ENCODE measurements at regions not wholly inside any gene's neighbourhood (a gene's known extent, or its start where the extent isn't known, plus 50 kb on each side); places are given as distances from the start of the nearest gene placed in this dataset.
"Not testable (repeated sequence)": the region's sequence is repeated elsewhere in the genome, so short reads cannot be mapped to it uniquely, and the experiment has no call there.

DNA sequence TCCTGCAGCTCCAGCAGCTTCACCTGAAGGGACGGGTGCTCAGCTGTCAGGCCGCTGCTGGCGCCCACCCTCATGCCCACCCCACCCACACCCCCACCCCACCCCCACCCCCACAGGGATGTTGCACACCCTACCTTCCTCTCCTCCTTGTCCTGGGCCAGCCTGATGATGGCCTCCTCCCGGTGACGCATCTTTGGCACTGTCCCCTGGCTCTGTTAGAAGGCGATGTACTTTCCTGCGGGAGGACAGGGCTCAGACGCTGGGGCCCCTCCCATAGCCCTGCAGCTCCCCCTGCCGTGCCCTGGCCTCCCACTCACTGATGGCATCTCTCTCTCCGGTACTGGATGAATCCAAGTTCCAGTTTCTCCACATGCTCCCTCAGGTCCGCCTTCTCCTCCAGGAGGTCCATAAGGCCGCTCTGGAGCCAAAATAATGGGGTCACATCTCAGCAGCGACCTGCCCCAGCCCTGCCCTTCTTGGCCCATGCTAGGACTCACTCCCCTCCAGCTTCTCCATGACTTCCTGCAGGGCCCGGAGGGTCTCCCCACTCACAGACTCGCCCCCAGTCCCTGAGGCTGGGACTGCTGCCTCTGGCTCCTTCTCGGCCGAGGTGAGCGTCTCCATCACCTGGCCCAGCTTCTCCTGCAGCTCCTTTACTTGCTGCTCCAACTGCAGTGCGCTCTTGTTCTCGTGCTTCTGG, 55.2 kb downstream of the GOLGA8B start:
- in situ Hi-C loops (cut with HindIII; ENCODE audit: low sequenced_read_pairs); DNase-seq (ENCODE audit: low spot score): not testable (repeated sequence)

DNA sequence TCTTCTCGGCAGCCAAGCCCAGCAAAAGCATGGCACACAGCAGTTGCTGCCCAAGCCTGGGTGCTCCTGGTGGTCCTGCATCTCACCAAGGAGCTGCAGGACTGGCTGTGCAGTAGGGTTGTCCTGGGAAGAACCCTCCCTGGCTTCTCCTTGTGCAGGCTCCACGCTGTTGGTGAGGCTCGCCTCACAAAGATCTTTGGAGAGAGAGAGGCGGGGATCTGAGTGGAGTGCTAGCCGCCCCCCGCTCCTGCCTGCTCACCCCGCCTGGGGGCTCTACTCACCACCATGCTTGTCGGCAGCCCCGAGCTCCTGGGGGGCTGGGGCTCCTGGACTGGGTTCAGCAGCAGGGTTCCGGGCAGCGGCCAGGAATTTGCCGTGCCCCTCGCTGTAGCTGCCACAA, 55.8 kb downstream of the GOLGA8B start:
- DNase-seq (ENCODE audit: low spot score): peak; percentile 20
- in situ Hi-C loops (cut with HindIII; ENCODE audit: low sequenced_read_pairs): not testable (repeated sequence)

DNA sequence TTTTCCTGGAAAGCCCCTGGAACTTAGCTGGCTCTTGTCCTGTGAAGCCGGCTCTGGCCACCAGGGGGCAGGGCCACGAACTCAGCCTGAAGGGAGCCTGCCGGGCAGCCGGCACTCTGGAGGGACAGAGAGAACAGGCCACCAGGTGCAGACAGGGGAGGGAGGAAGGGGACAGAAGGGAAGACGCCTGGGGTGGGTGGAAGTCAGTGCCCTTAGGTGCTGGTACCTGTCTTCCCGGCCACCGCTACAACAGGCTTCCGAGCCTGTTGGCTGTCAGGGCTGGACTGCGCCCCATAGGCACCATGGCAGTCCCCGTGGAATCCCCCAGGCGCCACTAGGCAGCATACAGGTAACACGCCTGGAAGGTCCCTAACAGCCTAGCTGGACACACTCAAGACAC, 59.6 kb downstream of the GOLGA8B start:
- in situ Hi-C loops (cut with HindIII; ENCODE audit: low sequenced_read_pairs); DNase-seq (ENCODE audit: low spot score): not testable (repeated sequence)

- in situ Hi-C loops (cut with HindIII; ENCODE audit: low sequenced_read_pairs); DNase-seq (ENCODE audit: low spot score): not testable (repeated sequence)
These were observed 60.9 kb downstream of the GOLGA8B start for GRCh38 chr15:34522601-34523000.

DNA sequence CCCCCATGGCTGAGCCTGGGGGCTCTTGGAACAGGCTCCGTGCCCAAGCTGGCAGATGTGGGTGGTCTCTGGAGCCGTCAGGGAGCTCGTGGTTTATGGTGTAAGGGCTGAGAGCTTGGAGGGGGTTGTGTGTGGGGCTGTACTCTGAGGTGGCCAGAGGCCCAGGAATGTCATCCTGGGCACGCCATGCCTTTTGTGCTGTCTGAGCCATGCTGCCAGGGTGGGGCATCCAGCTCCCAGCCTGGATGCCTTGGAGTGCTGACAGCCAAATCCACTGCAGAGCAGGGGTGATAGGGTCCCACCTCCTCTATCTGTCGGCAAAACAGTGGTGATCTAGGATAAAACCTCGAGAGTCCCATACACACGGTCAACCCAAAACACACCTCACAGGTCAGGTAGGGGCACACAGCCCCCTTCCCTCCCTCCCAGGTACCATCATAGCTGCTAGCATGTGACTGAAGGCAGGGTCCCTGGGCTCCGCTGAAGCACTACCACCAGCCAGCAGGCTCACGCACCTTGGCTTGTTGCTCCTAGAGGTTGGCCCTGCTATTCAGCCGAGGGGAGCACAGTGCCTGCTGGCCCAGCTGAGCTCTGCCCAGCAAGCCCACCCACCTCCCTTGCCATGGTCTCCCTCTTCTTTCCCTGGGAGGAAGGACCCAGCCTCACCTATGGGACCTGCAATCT, 61.5 kb downstream of the GOLGA8B start:
- DNase-seq (ENCODE audit: low spot score); in situ Hi-C loops (cut with HindIII; ENCODE audit: low sequenced_read_pairs): not testable (repeated sequence)

- DNase-seq (ENCODE audit: low spot score): no peak
- in situ Hi-C loops (cut with HindIII; ENCODE audit: low sequenced_read_pairs): no loop called here
These were observed 62.9 kb downstream of the GOLGA8B start for GRCh38 chr15:34520566-34520965.

- DNase-seq (ENCODE audit: low spot score); in situ Hi-C loops (cut with HindIII; ENCODE audit: low sequenced_read_pairs): not testable (repeated sequence)
These were observed 63.4 kb downstream of the GOLGA8B start for GRCh38 chr15:34520010-34520409.

DNA sequence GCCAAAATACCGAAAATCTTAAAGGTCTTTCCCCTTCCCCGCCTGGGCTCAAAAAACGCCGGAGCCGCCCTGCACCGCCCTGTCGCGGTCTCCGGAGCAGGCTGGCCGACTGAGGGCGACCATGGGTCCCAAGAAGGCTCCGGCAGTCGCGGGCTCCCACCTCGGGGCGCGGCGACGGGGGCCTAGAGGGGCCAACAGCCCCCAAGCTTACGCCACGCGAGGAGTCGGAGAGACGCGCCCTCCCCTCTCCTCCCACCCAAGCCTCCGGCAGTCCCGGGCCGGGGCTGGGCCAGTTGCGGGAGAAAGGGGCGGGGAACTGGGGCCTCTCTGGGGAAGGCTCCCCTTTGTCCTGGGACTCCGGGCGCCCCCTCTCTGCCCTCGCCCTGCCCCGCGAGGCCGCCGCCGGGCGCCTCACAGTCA, 69.2 kb downstream of the GOLGA8B start:
- in situ Hi-C loops (cut with HindIII; ENCODE audit: low sequenced_read_pairs): no loop called here
- peak; percentile 25 for DNase-seq (ENCODE audit: low spot score)

- in situ Hi-C loops (cut with HindIII; ENCODE audit: low sequenced_read_pairs): no loop called here
- no peak for DNase-seq (ENCODE audit: low spot score)
These were observed 70.8 kb downstream of the GOLGA8B start for GRCh38 chr15:34512628-34513027.

DNA sequence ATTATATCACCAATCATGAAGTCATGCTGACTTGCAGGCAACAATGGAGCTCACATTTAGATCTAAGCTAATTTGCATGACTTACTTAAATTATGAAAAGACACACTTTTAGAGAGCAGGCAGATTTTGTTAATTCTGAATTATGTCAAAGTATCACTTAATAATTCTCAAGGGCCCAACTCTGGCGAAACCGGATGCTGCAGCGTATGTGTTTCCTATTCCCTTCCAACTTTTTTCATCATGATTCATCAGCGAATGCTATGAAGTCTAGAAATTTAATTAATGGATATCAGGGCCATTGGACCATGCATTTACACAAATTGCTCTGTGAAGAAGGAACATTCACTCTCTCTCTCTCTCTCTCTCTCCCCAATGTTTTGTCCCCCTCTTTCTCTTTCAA, 63.5 kb upstream of the GOLGA8A start:
- in situ Hi-C loops (cut with HindIII; ENCODE audit: low sequenced_read_pairs): no loop called here
- no peak for DNase-seq (ENCODE audit: low spot score)

DNA sequence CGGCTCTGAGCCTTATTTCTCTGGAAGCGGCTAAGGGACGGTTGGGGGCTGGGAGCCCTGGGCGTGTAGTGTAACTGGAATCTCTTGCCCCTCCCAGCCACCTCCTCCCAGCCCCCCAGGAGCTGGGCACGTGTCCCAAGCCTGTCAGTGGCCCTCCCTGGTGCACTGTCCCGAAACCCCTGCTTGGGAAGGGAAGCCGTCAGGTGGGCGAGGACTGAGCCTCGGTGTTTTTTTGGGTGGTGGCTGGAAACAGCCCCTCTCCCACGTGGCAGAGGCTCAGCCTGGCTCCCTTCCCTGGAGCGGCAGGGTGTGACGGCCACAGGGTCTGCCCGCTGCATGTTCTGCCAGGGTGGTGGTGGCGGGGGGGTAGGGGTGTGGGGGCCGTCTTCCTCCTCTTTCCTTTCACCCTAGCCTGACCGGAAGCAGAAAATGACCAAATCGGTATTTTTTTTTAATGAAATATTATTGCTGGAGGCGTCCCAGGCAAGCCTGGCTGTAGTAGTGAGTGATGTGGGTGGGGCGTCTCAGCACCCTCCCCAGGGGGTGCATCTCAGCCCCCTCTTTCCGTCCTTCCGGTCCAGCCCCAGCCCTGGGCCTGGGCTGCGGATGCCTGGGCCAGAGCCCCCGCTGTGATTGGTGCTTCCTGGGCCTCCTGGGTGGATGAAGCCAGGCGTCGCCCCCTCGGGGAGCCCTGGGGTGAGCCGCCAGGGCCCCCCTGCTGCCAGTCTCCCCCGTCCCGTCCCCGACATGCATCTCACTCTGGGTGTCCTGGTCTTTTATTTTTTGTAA, 58.8 kb upstream of the GOLGA8A start:
- in situ Hi-C loops (cut with HindIII; ENCODE audit: low sequenced_read_pairs): no loop called here
- no peak for DNase-seq (ENCODE audit: low spot score)

GRCh38 chr15:34495707-34496106, 58.1 kb upstream of the GOLGA8A start:
- in situ Hi-C loops (cut with HindIII; ENCODE audit: low sequenced_read_pairs); DNase-seq (ENCODE audit: low spot score): not testable (repeated sequence)

DNA sequence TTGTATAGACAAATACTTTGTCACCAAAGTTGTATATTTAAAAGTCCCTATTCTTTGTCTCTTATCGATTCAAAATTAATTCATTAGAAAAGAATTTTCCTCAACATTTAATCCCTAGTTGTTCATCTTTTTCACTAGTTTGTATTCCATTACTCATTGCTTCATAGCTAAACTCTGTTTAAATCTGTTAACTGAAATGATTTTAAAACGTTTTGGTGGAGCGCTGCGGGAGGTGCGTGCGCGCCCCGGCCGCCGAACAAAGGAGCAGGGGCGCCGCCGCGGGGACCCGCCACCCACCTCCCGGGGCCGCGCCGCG, 56.4 kb upstream of the GOLGA8A start:
- in situ Hi-C loops (cut with HindIII; ENCODE audit: low sequenced_read_pairs): no loop called here
- no peak for DNase-seq (ENCODE audit: low spot score)

DNA sequence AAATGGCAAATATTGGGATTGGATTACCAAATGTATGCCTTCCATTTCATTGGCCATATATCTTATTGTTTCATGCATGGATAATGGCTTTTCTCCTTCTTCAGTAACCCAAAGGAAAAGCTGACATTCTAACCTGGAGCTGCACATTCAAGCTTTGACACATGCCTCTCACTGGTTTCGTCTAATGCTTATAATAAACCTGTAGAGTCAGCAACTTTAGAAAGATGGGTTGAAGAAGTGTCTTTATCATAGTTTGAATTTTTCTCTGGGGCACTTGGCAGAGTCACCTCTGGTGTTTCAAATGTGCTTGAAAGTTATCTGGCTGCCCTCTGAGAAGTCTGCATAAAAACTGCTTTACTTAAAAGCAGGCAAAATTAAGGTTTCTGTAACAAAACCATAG, 55.4 kb upstream of the GOLGA8A start:
- in situ Hi-C loops (cut with HindIII; ENCODE audit: low sequenced_read_pairs): no loop called here
- DNase-seq (ENCODE audit: low spot score): no peak

- DNase-seq (ENCODE audit: low spot score); in situ Hi-C loops (cut with HindIII; ENCODE audit: low sequenced_read_pairs): not testable (repeated sequence)
These were observed 53.9 kb upstream of the GOLGA8A start for GRCh38 chr15:34491488-34491887.

DNA sequence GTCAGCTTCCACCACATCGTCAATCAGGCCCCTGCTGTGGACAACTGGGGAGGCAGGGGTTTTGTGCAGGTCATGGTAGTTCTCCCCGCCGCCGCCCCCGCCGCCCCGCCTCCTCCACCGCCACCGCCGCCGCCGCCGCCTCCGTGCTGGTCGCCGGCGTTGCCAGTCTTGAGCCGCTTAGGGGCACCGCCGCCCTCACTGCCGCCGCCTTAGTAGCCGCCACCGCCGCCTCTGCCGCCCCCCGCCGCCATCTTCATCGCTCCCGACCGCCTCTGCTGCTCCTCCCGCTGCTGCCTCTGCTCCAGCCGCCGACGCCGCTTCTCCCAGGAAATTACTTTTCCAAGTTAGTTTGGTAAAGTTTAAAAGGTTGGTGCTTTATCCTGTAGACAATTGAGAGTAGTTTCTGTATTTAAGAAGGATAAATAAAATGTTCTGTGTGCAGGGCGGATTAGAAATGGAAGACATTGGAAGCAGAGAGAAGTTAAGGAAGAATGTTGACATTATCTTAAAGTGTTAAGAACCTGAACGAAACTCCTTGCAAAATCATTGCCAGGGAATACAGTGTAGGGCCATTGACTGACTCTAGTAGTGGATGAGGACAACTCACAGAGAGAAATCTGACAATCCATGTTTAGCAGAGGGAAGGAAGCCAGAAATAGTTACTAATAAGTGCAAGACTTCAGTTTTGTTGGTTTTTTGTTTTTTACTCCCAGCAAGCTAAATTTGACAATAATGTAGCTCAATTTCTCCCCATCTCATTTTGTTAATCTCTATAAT, 53.0 kb upstream of the GOLGA8A start:
- in situ Hi-C loops (cut with HindIII; ENCODE audit: low sequenced_read_pairs): no loop called here
- DNase-seq (ENCODE audit: low spot score): no peak

- DNase-seq (ENCODE audit: low spot score); in situ Hi-C loops (cut with HindIII; ENCODE audit: low sequenced_read_pairs): not testable (repeated sequence)
These were observed 51.7 kb upstream of the GOLGA8A start for GRCh38 chr15:34488973-34489959.
